ENCODE measurements at regions not wholly inside any gene's neighbourhood (a gene's known extent, or its start where the extent isn't known, plus 50 kb on each side); places are given as distances from the start of the nearest gene placed in this dataset.

DNA sequence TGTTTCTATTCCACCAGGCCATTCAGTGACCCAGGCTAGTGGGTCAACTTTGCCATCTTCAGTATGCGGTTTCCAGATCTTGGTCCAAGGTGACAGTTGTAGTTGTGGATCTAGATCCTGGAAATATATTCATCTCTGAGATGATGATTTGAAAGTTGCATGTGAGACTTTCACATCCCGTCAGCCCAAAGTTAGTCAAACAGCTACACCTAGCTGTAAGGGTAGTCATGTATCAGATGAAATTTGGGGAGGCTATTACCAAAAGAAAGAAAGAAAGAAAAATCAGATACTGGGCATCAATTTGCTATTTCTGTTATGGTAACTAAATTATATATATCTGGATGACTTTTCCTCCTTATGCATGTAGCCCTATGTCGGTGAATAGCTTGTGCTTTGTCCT is 259.4 kb upstream of the ARX start:
- TF ChIP-seq YY1 (IDR thresholded peaks at IDR 0.05; ENCODE audit: insufficient read depth, insufficient read length): no peak
- no peak for TF ChIP-seq SUZ12 (IDR thresholded peaks at IDR 0.05; ENCODE audit: extremely low read depth, insufficient read depth, insufficient read length)
- TF ChIP-seq ZNF274 (IDR thresholded peaks at IDR 0.05; ENCODE audit: low read depth, low read length): no peak

All from NT2/D1 (cell line).